ENCODE measurements at regions not wholly inside any gene's neighbourhood (a gene's known extent, or its start where the extent isn't known, plus 50 kb on each side); places are given as distances from the start of the nearest gene placed in this dataset.
"Not testable (repeated sequence)": the region's sequence is repeated elsewhere in the genome, so short reads cannot be mapped to it uniquely, and the experiment has no call there.

DNA sequence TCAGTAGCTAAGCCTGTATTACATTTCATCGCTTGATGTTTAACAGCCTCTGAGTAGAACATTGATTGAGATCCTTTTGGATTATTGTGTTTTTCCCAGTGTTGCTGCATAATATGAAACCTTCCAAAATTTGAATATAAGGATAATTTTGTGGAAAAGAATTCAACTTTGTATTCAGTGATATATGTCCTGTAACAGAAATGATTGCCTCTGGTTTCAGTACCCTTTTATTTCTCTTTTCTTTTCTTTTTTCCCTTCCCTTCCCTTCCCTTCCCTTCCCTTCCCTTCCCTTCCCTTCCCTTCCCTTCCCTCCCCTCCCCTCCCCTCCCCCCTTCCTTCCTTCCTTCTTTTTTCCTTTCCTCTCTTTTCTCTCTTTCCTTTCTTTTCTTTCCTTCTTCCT is 74.6 kb downstream of the UTRN start:
- no peak for DNase-seq (ENCODE audit: low spot score)

GRCh38 chr6:144360401-144360800 is 75.3 kb downstream of the UTRN start:
- DNase-seq (ENCODE audit: low spot score) = no peak

DNA sequence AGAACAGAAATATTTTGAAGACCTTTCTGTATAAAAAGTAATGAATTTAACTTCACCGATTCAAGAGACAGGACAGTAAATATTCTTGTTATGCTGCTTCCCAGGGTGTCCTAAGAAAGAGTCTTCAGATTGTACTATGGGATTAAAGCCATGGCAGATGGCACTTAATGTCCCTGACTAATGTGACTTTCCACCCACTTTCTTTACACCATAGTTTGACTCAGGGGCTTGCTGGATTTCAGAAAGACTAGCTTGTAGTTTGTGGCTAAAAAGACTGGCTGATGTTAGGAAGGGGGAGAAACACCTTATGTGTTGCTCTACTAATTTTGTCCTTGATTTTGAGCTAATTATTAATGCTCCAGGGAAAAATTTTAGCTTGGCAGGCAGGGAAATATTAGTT is 75.9 kb downstream of the UTRN start:
- DNase-seq (ENCODE audit: low spot score) = no peak

DNA sequence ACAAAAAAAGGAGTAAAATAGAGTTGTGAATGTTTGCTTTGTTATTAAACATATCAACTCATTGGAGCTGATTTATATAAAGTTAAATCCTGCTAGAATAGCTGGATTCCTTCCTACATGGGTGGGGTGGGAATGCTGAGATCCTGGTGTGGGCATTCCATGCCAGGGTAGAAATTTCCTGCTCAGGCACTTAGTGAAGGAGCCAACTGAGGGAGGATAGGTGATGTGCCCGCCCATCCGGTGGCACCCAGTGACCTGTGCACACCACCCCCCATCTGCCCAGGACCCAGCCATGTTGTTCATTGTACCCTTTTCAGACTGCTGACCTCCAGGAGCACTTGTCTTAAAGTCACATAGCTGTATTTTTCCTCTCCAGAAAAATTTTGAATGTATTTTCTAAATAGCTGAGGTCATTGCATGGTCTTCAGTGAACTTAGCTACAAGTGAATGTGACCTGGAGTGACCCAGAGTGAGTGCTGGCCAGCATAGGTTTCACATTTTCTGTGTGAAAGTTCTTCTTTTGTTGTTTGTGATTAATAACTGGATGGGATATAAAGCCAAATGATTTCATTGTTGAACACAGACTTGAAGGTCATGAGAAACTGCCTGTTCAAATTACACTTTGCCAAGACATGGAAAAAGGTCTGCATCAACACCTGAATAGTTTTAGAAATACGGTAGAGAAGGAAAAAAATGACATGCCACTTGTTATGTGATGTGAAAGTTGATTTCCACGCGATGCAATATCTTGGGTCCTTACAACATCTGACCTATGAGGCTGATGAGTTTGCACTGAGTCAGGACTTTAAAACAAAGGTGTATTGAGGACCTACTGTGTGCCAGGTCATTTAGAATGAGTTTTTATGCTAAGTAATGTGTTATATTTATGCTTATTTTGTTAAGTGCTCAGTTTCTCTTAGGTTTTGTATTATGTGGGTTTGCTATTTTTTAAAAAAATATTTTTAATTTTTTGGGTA is 77.2 kb downstream of the UTRN start:
- DNase-seq (ENCODE audit: low spot score) = no peak

DNA sequence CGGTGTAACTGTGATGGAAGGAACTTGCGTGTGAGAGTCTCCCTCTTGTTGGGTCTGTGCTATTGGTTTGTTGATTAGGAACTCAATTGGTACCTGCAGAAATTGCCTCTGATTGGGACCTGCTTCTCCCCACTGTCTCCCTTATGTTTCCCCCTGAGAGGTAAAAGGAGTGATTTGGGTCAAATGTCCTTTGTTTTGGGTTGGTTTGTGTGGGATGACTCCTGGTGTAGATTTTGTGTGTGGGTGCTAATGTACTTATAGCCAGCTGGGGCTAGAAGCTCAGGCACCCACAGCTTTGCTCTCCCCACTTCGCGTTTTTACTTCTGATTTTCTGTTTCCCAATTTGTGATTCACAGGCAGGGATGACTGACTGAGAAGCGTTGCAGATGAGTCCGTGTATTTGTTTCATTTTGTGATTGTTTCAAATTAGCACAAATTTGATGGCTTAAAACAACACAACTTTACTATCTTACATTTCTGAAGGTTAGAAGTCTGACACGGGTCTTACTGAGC is 79.1 kb downstream of the UTRN start:
- no peak for DNase-seq (ENCODE audit: low spot score)

DNA sequence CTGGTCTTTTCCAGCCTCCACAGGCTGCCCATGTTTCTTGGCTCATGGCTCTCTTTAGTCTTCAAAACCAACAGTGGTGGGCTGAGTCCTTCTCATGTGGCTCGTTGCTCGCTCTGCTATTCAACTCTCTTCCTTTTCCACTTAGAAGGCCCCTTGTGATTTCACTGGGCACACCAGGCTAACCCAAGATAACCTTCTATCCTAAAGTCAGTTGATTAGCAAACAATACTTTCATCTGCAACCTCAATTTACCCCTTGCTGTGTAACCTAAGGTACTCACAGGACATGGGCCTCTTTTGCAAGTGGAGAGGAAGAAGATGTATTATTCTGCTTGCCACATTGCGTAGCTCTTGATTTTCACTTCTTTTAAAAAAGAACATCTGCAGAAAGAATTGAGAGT is 79.6 kb downstream of the UTRN start:
- no peak for DNase-seq (ENCODE audit: low spot score)

DNA sequence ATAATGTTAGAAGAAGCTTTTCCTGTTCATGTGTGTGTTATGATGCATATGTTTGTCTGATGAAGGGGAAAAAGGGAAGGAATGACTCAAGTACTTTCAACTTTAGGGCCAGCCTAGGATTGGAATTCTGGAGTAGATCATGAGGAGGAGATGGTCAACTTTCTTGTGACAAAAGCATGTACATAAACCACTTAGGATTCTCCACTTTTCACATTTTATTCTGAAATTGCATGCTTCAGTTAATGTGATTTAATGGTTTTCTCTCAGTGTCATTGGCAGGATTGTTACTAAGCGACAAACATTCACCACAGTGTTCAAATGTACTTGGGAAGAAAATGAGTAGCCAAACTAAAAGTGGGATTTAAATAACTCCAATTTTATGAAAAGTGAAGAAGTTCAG is 80.1 kb downstream of the UTRN start:
- DNase-seq (ENCODE audit: low spot score) = no peak

GRCh38 chr6:144369696-144370095 is 84.6 kb downstream of the UTRN start:
- not testable (repeated sequence) for DNase-seq (ENCODE audit: low spot score)

DNA sequence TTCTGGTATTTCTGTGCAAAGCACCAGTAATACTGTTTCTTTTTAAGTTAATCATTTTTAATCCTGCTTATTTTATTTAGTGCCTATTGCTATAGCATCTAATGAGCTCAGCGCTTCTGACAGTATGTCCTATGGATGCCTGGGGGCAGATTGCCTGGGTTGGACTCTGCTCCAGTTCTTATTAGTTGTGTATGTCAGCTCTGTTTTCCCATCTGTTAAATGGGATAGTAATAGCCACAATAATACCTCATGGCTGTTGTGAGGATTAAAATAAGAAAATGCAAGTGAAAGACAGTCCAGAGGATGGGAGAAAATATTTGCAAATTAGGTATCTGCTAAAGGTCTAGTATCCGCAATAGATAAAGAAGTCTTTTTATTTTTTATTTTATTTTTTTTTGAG is 87.0 kb downstream of the UTRN start:
- DNase-seq (ENCODE audit: low spot score) = no peak

- no peak for DNase-seq (ENCODE audit: low spot score)
These were observed 87.8 kb downstream of the UTRN start for GRCh38 chr6:144372611-144373594.

GRCh38 chr6:144374525-144374924 is 89.4 kb downstream of the UTRN start:
- DNase-seq (ENCODE audit: low spot score) = not testable (repeated sequence)

GRCh38 chr6:144377586-144378210 is 92.6 kb downstream of the UTRN start:
- DNase-seq (ENCODE audit: low spot score) = no peak

DNA sequence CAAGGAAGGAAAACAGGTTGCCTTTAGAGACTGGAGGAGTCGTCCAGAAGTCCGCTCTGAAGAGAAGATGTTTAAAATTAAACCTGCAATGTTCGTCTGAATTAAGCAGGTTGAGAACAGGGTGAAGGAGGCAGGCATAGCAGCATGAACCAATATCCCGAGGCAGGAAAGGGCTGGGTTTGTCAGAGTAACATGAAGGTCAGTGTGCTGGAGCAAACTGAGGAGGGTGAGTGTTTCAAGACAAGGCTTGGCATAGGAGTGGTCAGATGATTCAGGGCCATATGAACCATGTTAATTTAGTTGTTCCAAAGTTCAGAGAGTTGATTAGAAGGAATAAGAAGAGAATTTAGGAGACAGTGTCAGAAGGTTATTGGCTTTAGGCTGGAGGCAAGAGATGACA is 93.3 kb downstream of the UTRN start:
- no peak for DNase-seq (ENCODE audit: low spot score)

DNA sequence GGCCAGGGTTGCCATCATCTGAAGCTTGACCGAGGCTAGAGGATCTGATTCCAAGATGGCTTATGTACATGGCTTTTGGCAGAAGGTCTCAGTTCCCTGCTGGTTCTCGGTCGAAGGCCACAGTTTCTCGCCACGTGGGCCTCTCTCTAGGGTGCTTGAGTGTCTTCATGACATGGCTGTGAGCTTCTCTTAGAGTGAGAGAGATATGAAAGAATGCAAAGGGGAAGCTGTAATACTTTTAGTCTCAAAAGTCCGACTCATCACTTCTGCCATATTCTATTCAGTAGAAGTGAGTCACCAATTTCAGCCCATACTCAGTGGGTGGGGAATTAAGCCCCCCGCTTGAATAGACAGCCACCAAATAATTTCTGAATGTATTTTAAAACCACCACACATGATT is 94.2 kb downstream of the UTRN start:
- no peak for DNase-seq (ENCODE audit: low spot score)

DNA sequence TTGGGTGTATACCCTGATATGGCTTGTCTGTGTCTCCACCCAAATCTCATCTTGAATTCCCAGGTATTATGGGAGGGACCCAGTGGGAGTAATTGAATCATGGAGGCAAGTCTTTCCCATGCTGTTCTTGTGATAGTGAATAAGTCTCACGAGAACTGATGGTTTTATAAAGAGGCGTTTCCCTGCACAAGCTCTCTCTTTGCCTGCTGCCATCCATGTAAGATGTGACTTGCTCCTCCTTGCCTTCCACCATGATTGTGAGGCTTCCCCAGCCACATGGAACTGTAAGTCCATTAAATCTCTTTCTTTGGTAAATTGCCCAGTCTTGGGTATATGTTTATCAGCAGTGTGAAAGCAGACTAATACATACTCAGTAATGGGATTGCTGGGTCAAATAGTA is 96.4 kb downstream of the UTRN start:
- not testable (repeated sequence) for DNase-seq (ENCODE audit: low spot score)

GRCh38 chr6:144383336-144383735 is 98.2 kb downstream of the UTRN start:
- DNase-seq (ENCODE audit: low spot score) = no peak

DNA sequence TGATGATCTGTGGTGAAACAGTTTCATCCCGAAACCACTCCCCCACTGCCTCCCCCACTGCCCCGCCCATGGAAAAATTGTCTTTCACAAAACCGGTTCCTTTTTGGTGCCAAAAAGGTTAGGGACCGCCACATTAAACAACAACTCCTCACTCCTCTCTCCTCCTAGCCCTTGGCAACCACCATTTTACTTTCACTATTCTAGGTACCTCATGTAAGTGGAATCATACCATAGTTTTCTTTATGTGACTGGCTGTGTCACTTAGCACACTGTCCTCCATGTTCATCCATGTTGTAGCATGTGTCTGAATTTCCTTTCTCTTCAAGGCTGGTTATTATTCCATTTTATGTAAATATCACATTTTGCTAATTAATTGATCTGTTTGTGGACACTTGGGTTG is 99.3 kb downstream of the UTRN start:
- no peak for DNase-seq (ENCODE audit: low spot score)

DNA sequence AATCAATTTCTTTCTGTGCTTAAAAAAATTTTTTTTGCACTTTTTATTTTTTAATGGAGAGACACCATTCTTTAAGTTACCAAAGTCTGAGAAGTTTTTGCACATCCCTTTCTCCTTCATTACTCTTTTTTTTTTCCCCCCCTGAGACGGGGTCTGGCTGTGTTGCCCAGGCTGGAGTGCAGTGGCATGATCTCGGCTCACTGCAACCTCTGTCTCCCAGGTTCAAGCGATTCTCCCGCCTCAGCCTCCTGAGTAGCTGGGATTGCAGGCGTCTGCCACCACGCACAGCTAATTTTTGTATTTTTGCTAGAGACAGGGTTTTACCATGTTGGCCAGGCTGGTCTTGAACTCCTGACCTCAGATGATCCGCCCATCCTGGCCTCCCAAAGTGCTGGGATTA is 104.3 kb downstream of the UTRN start:
- not testable (repeated sequence) for DNase-seq (ENCODE audit: low spot score)

GRCh38 chr6:144390202-144390601 is 105.1 kb downstream of the UTRN start:
- DNase-seq (ENCODE audit: low spot score) = no peak

DNA sequence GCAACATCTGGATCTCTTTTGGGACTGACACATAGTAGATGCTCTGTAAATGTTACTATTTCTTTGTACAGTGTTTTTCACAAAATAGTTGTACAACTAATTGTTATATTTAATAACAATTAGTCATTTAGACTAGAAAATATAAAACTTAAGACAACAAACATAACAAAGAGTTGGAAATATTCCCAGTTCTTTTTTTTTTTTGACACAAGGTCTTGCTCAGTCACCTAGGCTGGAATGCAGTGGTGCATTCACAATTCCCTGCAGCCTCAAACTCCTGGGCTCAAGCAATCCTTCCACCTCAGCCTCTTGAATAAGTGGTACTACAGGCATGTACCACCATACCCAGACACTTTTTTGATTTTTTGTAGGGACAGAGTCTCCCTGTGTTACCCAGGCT is 105.8 kb downstream of the UTRN start:
- no peak for DNase-seq (ENCODE audit: low spot score)

- DNase-seq (ENCODE audit: low spot score) = no peak
These were observed 107.4 kb downstream of the UTRN start for GRCh38 chr6:144392536-144392935.

DNA sequence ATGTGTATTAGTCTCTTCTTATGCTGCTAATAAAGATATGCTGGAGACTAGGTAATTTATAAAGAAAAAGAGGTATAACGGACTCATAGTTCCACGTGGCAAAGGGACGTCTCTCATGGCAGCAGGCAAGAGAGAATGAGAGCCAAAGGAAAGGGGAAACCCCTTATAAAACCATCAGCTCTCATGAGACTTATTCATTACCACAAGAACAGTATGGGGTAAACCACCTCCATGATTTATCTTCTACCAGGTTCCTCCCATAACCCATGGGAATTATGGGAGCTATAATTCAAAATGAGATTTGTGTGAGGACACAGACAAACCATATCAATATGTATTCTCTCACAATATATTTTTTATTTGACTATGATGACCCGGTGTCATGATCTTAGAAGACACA is 109.1 kb downstream of the UTRN start:
- no peak for DNase-seq (ENCODE audit: low spot score)

Data from D341Med (cell line).